Progenitor cell of endocrine pancreas (in vitro differentiated cells): ENCODE measurements at regions not wholly inside any gene's neighbourhood (a gene's known extent, or its start where the extent isn't known, plus 50 kb on each side); places are given as distances from the start of the nearest gene placed in this dataset.

Experiments
- DNase-seq: peaks from one replicate; pipeline ENCODE4 v3.0.0; 2021; ENCODE audit warnings: low spot score; ENCODE audit not compliant: unreplicated experiment
- H3K27ac Mint-ChIP-seq: 2 replicates; pipeline ENCODE4 v1.8.0; 2021; ENCODE audit warnings: mild to moderate bottlenecking, moderate library complexity, mixed read lengths
- H3K27me3 Mint-ChIP-seq: 2 replicates; pipeline ENCODE4 v1.8.0; 2021; ENCODE audit warnings: mixed read lengths
- H3K36me3 Mint-ChIP-seq: 2 replicates; pipeline ENCODE4 v1.8.0; 2022; ENCODE audit warnings: mixed read lengths; ENCODE audit not compliant: insufficient read depth
- H3K4me1 Mint-ChIP-seq: 2 replicates; pipeline ENCODE4 v1.8.0; 2021; ENCODE audit warnings: low read depth, mixed read lengths
- H3K4me3 Mint-ChIP-seq: 2 replicates; pipeline ENCODE4 v1.8.0; 2021; ENCODE audit warnings: low read depth, mild to moderate bottlenecking, moderate library complexity, mixed read lengths
- H3K9me3 Mint-ChIP-seq: 2 replicates; pipeline ENCODE4 v1.8.0; 2021; ENCODE audit warnings: low read depth, mixed read lengths
- CTCF ChIP-seq: fragments of 200-600 bp; sonication (generic); IDR thresholded peaks from one replicate; pipeline ENCODE4 v1.5.0; 2021; ENCODE audit warnings: antibody characterized with exemption, mild to moderate bottlenecking; ENCODE audit not compliant: unreplicated experiment

GRCh38 chr4:123937581-123937980 is 541.0 kb downstream of the SPRY1 start:
- no peaks in the 10 kb centered on the region for H3K36me3 Mint-ChIP-seq
- H3K27ac Mint-ChIP-seq: no peak overlapping the region
- peaks cover 13% of the 10 kb centered on the region for H3K4me1 Mint-ChIP-seq
- H3K4me3 Mint-ChIP-seq: no peak overlapping the region
- no peak for DNase-seq
- no peaks in the 10 kb centered on the region for H3K27me3 Mint-ChIP-seq
- no peaks in the 10 kb centered on the region for H3K9me3 Mint-ChIP-seq
- no peak for TF ChIP-seq CTCF

DNA sequence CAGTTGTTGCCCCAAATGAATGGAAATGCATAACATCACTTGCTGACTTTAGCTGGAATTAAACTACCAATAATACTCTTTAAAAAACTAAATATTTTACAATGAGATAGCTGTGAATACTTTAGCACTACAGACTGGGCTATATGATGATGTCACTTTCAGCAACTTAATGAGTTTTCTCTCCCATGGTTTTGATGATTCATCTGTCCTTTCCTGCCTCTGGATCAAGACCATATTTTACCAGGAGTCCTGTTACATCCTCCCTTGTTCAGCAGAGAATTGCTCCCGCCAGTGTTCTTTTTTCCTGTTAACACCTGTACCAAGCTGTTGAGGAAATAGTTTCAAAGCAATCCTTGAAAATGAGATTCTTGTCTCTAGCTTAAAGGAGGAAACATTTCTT is 543.0 kb downstream of the SPRY1 start:
- H3K36me3 Mint-ChIP-seq: no peaks in the 10 kb centered on the region
- H3K27ac Mint-ChIP-seq: no peak overlapping the region

GRCh38 chr4:123940604-123941003 is 544.0 kb downstream of the SPRY1 start:
- peaks cover 13% of the 10 kb centered on the region for H3K4me1 Mint-ChIP-seq
- no peak overlapping the region for H3K4me3 Mint-ChIP-seq
- TF ChIP-seq CTCF: no peak
- H3K27me3 Mint-ChIP-seq: no peaks in the 10 kb centered on the region
- DNase-seq: no peak
- no peaks in the 10 kb centered on the region for H3K36me3 Mint-ChIP-seq
- no peak overlapping the region for H3K27ac Mint-ChIP-seq
- H3K9me3 Mint-ChIP-seq: no peaks in the 10 kb centered on the region

More for the DNA sequence above, 543.0 kb downstream of the SPRY1 start:
- no peak overlapping the region for H3K4me3 Mint-ChIP-seq
- H3K9me3 Mint-ChIP-seq: no peaks in the 10 kb centered on the region
- DNase-seq: no peak
- H3K4me1 Mint-ChIP-seq: peaks cover 13% of the 10 kb centered on the region
- no peak for TF ChIP-seq CTCF
- H3K27me3 Mint-ChIP-seq: no peaks in the 10 kb centered on the region

- Mint-ChIP-seq H3K9me3 (no peaks in the 10 kb centered on the region), H3K4me3 (no peak overlapping the region), H3K36me3 (no peaks in the 10 kb centered on the region), H3K27me3 (no peaks in the 10 kb centered on the region), H3K4me1 (peaks cover 13% of the 10 kb centered on the region), H3K27ac (no peak overlapping the region)
- DNase-seq: no peak
- TF ChIP-seq CTCF: no peak
These were observed 544.7 kb downstream of the SPRY1 start for GRCh38 chr4:123941306-123941705.

GRCh38 chr4:123943976-123944375 is 547.4 kb downstream of the SPRY1 start:
- peaks cover 8% of the 10 kb centered on the region for H3K4me1 Mint-ChIP-seq
- no peak for DNase-seq
- no peak for TF ChIP-seq CTCF
- H3K4me3 Mint-ChIP-seq: no peak overlapping the region
- no peaks in the 10 kb centered on the region for H3K36me3 Mint-ChIP-seq
- H3K9me3 Mint-ChIP-seq: no peaks in the 10 kb centered on the region
- H3K27me3 Mint-ChIP-seq: no peaks in the 10 kb centered on the region
- H3K27ac Mint-ChIP-seq: no peak overlapping the region
